22Rv1 (cell line): ENCODE measurements at regions not wholly inside any gene's neighbourhood (a gene's known extent, or its start where the extent isn't known, plus 50 kb on each side); places are given as distances from the start of the nearest gene placed in this dataset.
A peak's percentile ranks its signal among the peaks of the same experiment; 100 is the strongest.

Source experiments
- H3K27ac ChIP-seq: fragments of 450-650 bp; 2 replicates; pipeline ENCODE4 v1.5.1; 2017
- ZFX ChIP-seq: fragments of 450-650 bp; IDR thresholded peaks from 2 replicates; pipeline ENCODE4 v1.6.1; 2017; ENCODE audit warnings: antibody characterized with exemption, borderline replicate concordance
- TF ChIP-seq, protein P1 (sequence below): fragments of 450-650 bp; IDR thresholded peaks from 2 replicates; pipeline ENCODE4 v1.5.1; 2017; ENCODE audit warnings: mild to moderate bottlenecking

DNA sequence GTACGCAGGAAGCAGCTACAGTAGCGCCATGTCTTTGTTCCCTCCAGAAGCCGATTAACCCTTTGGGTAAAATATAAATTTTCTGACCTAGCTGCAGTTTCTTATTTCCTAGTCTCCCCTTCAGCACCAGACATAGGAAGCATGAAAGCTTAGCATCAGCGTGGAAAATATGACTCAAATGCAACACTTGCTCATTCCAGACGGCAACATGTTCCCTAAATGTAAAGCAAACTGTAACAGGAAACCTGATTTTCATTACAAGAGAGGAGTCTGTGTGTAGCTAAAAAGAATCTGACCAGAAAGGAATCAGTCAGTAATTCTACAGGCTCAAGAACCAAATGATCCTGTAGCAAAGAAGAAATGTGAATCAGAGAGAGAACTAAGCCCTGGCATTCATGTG, 219.2 kb downstream of the C7orf25 start:
- no peak for TF ChIP-seq ZFX
- TF ChIP-seq, protein P1, sequence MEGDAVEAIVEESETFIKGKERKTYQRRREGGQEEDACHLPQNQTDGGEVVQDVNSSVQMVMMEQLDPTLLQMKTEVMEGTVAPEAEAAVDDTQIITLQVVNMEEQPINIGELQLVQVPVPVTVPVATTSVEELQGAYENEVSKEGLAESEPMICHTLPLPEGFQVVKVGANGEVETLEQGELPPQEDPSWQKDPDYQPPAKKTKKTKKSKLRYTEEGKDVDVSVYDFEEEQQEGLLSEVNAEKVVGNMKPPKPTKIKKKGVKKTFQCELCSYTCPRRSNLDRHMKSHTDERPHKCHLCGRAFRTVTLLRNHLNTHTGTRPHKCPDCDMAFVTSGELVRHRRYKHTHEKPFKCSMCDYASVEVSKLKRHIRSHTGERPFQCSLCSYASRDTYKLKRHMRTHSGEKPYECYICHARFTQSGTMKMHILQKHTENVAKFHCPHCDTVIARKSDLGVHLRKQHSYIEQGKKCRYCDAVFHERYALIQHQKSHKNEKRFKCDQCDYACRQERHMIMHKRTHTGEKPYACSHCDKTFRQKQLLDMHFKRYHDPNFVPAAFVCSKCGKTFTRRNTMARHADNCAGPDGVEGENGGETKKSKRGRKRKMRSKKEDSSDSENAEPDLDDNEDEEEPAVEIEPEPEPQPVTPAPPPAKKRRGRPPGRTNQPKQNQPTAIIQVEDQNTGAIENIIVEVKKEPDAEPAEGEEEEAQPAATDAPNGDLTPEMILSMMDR, result no peak
- H3K27ac ChIP-seq, result no peak overlapping the region

GRCh38 chr7:42690794-42691639, 220.9 kb downstream of the C7orf25 start:
- H3K27ac ChIP-seq, result no peak overlapping the region
- no peak for TF ChIP-seq ZFX
- TF ChIP-seq, protein P1, result peak; percentile 65

GRCh38 chr7:42689626-42690025, 222.2 kb downstream of the C7orf25 start:
- TF ChIP-seq, protein P1, result no peak
- TF ChIP-seq ZFX, result no peak
- H3K27ac ChIP-seq, result no peak overlapping the region

DNA sequence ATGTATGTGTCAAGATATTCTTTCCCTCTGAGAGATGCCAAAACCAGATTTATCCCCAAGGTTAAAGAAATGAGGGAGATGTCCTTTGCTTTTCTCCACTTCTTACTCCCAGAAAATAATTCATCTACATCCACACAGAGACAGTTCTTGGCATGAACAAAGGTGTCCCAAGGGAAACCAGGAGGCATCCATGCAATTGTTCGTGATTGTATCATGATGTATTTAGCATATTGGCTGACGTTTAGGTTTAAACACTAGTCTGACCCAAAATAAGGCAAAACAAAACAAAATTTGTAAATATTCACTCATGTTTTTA, 223.9 kb downstream of the C7orf25 start:
- no peak overlapping the region for H3K27ac ChIP-seq
- TF ChIP-seq ZFX, result no peak
- TF ChIP-seq, protein P1, result no peak

DNA sequence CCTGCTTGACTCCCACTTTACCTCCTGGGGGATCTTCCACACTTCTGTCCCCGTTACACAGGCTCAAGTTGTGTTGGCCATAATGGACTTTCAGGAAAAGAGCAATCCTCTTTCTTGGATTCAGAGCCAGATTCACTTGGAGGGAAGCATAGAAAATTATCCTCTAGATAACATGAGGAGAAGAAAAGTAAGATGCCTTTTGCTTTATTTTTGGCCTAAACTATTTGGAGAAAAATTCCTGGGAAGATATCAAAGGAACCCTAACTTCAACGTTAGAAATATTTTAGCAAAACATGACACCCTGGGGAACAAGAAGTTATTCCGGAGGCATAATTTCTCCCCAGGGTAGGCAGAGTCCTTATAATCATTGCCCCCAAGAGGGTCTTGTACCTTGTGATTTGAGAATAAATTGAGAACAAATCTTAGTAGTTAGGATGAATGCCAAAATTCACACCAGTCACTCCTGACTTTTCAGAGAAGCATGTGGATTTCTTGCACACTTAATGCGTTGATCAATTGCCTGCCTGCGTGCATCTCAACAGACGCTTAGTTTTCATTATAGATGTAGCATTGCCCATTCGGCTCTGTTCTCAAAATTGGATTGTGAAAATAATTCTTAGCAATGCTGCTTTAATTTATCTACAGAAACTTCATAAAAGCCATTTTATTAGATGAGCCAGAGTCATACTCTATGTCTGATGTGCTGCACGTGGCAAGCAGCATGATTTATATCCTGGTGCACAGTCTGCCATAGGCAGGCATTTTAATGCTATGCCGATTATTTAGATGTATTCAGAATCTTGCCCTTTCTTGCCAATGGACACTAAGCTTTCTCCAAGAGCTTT, 224.4 kb downstream of the C7orf25 start:
- TF ChIP-seq ZFX, result no peak
- TF ChIP-seq, protein P1, result no peak

GRCh38 chr7:42686594-42687156, 225.2 kb downstream of the C7orf25 start:
- H3K27ac ChIP-seq, result no peak overlapping the region
- TF ChIP-seq ZFX, result no peak
- TF ChIP-seq, protein P1, result no peak

More for the DNA sequence above, 224.4 kb downstream of the C7orf25 start:
- H3K27ac ChIP-seq, result no peak overlapping the region
